Left ventricle myocardium inferior (tissue), 1 donor: ENCODE measurements at regions not wholly inside any gene's neighbourhood (a gene's known extent, or its start where the extent isn't known, plus 50 kb on each side); places are given as distances from the start of the nearest gene placed in this dataset.
"Not testable (repeated sequence)": the region's sequence is repeated elsewhere in the genome, so short reads cannot be mapped to it uniquely, and the experiment has no call there.

Source experiments
- DNase-seq: peaks from one replicate; pipeline ENCODE4 v3.0.0-alpha.2; 2020
- H3K27ac ChIP-seq: fragments of 200-600 bp; replicated peaks from 2 replicates; pipeline ENCODE4 v1.8.0; 2021
- H3K27me3 ChIP-seq: fragments of 200-600 bp; 2 replicates; pipeline ENCODE4 v1.8.0; 2021; ENCODE audit warnings: low read depth
- H3K36me3 ChIP-seq: fragments of 200-600 bp; 2 replicates; pipeline ENCODE4 v1.8.0; 2021
- H3K4me1 ChIP-seq: fragments of 200-600 bp; 2 replicates; pipeline ENCODE4 v1.8.0; 2021
- H3K4me3 ChIP-seq: fragments of 200-600 bp; 2 replicates; pipeline ENCODE4 v1.8.0; 2021; ENCODE audit warnings: mild to moderate bottlenecking, moderate library complexity
- H3K9me3 ChIP-seq: fragments of 200-600 bp; replicated peaks from 2 replicates; pipeline ENCODE4 v1.8.0; 2021
- intact Hi-C: fragments of 100-400 bp; cut with micrococcal nuclease; formaldehyde crosslinking; loops from one replicate; pipeline ENCODE4 v1.11.0; 2022
- TF ChIP-seq, protein P1 (sequence below): fragments of 200-600 bp; IDR thresholded peaks from 2 replicates; pipeline ENCODE4 v1.8.0; 2021; ENCODE audit warnings: antibody characterized with exemption, mild to moderate bottlenecking, borderline replicate concordance
- donor health status: DM: no; HTN: yes; CAD: no; lungs with severe emphysema.

DNA sequence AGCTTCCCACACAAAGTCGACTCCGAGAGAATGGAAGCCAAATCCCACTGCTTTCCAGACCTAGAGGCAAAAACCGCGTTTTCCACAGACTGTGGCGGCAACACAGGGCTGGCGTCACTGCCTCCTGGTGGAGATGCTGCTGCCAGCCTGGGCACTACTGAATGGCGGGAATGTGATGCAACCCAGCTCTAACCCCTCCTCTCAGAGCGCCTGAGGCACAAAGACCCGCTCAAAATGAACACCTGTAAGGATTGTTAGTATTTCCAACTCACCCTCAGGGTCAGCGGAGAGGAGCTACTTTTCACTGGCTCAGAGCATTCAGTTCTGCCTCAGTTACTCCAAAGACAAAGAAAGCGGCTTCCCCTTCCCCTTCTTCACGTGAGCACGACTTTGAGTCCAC, 548.0 kb upstream of the SALL3 start:
- intact Hi-C loops: no loop called here
- H3K4me1 ChIP-seq: no peaks in the 10 kb centered on the region
- H3K9me3 ChIP-seq: no peaks in the 10 kb centered on the region
- no peak for DNase-seq
- peaks cover 28% of the 10 kb centered on the region for H3K27me3 ChIP-seq
- TF ChIP-seq, protein P1, sequence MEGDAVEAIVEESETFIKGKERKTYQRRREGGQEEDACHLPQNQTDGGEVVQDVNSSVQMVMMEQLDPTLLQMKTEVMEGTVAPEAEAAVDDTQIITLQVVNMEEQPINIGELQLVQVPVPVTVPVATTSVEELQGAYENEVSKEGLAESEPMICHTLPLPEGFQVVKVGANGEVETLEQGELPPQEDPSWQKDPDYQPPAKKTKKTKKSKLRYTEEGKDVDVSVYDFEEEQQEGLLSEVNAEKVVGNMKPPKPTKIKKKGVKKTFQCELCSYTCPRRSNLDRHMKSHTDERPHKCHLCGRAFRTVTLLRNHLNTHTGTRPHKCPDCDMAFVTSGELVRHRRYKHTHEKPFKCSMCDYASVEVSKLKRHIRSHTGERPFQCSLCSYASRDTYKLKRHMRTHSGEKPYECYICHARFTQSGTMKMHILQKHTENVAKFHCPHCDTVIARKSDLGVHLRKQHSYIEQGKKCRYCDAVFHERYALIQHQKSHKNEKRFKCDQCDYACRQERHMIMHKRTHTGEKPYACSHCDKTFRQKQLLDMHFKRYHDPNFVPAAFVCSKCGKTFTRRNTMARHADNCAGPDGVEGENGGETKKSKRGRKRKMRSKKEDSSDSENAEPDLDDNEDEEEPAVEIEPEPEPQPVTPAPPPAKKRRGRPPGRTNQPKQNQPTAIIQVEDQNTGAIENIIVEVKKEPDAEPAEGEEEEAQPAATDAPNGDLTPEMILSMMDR: no peak
- no peak overlapping the region for H3K4me3 ChIP-seq
- no peaks in the 10 kb centered on the region for H3K36me3 ChIP-seq
- H3K27ac ChIP-seq: no peak overlapping the region

DNA sequence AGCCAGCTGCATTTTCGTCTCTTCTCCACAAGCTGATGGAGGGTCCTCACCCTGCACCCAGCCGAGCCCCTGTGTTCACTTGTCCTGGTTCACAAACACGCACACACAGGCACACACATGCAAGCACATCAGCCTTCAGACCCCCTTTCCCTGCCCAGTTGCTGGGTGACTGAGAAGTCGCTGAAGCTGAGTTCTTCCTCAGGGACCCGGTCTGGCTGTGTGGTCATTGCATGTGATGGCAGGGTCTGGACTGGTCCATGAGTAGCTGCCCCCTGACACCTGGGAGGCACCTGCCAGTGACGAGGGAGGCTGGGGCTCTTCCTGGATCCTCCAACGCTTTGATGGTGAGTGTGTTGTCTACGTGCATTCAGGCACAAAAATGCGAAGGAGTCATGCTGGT, 546.1 kb upstream of the SALL3 start:
- Histone ChIP-seq H3K27me3 (peaks cover 22% of the 10 kb centered on the region), H3K9me3 (no peaks in the 10 kb centered on the region), H3K4me3 (no peak overlapping the region), H3K36me3 (no peaks in the 10 kb centered on the region), H3K4me1 (no peaks in the 10 kb centered on the region), H3K27ac (no peak overlapping the region)
- TF ChIP-seq, protein P1: no peak
- DNase-seq: no peak
- intact Hi-C loops: no loop called here

DNA sequence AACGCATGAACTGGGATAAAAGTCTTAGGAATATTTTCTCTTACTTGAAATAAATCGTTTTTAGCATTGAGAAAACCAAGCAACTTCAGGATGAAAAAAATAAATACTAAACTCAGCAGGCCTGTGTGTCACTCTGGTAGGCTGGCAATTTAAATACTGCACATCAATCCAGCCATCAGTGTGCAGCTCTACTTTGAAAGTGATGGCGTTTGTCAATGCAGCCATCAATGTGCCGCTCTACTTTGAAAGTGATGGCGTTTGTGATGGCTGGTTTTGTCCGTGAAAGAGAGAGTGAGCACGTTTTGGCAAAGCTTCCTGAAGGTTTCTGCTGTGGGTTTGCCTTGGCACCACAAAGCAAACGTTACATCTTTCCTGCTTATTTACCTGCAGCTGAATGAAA, 543.5 kb upstream of the SALL3 start:
- intact Hi-C loops: no loop called here
- TF ChIP-seq, protein P1: no peak
- no peaks in the 10 kb centered on the region for H3K4me1 ChIP-seq

DNA sequence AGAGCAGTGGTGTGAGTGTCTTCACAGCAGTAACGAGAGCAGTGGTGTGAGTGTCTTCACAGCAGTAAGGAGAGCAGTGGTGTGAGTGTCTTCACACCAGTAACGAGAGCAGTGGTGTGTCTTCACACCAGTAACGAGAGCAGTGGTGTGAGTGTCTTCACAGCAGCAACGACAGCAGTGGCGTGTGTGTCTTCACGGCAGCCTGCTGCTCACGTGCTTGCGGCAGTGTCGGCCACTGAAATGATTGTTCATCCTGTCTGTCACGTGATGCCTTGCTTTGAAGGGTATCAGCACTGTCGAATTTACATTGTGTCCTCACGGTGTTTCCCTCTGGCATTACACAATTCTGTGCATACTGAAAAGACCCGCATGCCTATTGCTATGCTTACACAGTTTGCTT, 541.4 kb upstream of the SALL3 start:
- DNase-seq, intact Hi-C loops, H3K9me3 ChIP-seq, H3K36me3 ChIP-seq, H3K4me1 ChIP-seq, H3K4me3 ChIP-seq, H3K27ac ChIP-seq, H3K27me3 ChIP-seq: not testable (repeated sequence)

More for the DNA sequence above, 543.5 kb upstream of the SALL3 start:
- no peak for DNase-seq
- peaks cover 13% of the 10 kb centered on the region for H3K27me3 ChIP-seq
- H3K27ac ChIP-seq: no peak overlapping the region
- H3K36me3 ChIP-seq: no peaks in the 10 kb centered on the region
- no peak overlapping the region for H3K4me3 ChIP-seq
- H3K9me3 ChIP-seq: no peaks in the 10 kb centered on the region

DNA sequence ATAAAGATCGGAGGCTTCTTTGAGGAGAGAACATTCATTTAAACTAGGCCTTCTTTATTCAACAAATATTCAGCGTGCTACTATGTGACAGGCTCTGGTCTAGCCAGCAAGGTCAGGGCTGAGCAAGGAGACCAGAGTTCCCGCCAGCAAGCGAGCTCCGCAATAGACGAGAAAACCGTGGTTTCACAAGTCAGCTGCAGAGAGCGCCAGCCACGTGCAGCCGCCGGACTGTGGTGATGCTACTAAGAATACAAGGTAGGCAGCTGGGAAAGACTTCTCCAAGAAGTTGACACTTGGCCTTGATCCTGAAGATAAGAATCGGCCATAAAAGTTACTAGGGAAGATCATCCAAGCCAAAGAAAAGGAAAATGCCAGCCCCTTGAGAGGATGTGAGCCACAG, 533.7 kb upstream of the SALL3 start:
- Histone ChIP-seq H3K36me3 (no peaks in the 10 kb centered on the region), H3K4me1 (no peaks in the 10 kb centered on the region), H3K27ac (no peak overlapping the region), H3K9me3 (peaks cover 4% of the 10 kb centered on the region), H3K4me3 (no peak overlapping the region), H3K27me3 (peaks cover 17% of the 10 kb centered on the region)
- intact Hi-C loops: no loop called here
- TF ChIP-seq, protein P1: no peak
- no peak for DNase-seq

DNA sequence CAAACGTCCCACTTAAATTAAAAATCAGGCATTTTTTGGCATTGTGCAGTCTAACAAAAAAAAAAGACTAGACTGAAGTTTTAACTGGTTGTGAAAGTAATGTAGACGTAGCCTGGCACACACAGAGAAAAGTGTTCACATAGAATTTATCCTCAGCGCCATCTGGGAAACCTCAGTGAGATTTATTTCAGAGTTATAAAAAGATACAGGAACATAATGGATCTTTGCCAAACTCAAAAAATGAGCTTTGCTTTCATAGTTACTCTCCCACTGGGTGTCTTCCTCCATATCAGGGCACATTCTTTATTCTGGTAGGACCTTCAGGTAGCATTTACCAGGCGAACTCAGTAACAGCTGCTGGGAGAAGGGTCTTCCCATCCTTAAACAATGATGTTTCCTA, 532.4 kb upstream of the SALL3 start:
- H3K27me3 ChIP-seq: peaks cover 21% of the 10 kb centered on the region
- H3K9me3 ChIP-seq: peaks cover 4% of the 10 kb centered on the region
- intact Hi-C loops: no loop called here
- TF ChIP-seq, protein P1: no peak
- H3K4me3 ChIP-seq: no peak overlapping the region
- H3K27ac ChIP-seq: no peak overlapping the region
- DNase-seq: no peak
- no peaks in the 10 kb centered on the region for H3K36me3 ChIP-seq
- no peaks in the 10 kb centered on the region for H3K4me1 ChIP-seq
